ENCODE measurements at regions not wholly inside any gene's neighbourhood (a gene's known extent, or its start where the extent isn't known, plus 50 kb on each side); places are given as distances from the start of the nearest gene placed in this dataset.

DNA sequence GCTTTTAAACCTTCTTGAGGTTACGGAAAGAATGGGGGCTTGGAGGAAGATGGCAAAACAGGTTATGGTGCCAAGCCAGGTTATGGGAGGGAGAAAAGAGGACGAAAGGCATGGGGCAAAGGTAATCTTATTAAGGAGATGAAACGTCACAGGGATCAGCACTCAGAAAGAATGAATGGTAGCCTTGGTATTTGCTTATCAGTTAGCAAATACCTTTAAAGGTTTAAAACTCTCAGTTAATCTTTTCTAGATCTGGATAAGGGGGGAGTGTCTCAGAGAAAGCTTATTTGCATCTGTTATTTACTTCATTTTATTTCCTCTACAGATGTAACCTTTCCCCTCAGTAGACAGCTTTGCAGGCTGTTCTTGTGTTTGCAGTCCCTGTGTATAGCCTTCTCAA, 55.5 kb upstream of the EEF1E1 start:
- no peaks in the 10 kb centered on the region for H3K9me3 Mint-ChIP-seq (ENCODE audit: unreplicated experiment)
- H3K36me3 Mint-ChIP-seq (ENCODE audit: unreplicated experiment) = no peaks in the 10 kb centered on the region
- H3K4me3 Mint-ChIP-seq (ENCODE audit: unreplicated experiment) = no peak overlapping the region
- H3K27ac Mint-ChIP-seq (ENCODE audit: unreplicated experiment) = no peak overlapping the region
- DNase-seq (ENCODE audit: extremely low spot score, unreplicated experiment) = no peak
- H3K4me1 Mint-ChIP-seq (ENCODE audit: unreplicated experiment) = peaks cover 5% of the 10 kb centered on the region
- peaks cover 6% of the 10 kb centered on the region for H3K27me3 Mint-ChIP-seq (ENCODE audit: unreplicated experiment)
- TF ChIP-seq CTCF (IDR thresholded peaks at IDR 0.05) = no peak

DNA sequence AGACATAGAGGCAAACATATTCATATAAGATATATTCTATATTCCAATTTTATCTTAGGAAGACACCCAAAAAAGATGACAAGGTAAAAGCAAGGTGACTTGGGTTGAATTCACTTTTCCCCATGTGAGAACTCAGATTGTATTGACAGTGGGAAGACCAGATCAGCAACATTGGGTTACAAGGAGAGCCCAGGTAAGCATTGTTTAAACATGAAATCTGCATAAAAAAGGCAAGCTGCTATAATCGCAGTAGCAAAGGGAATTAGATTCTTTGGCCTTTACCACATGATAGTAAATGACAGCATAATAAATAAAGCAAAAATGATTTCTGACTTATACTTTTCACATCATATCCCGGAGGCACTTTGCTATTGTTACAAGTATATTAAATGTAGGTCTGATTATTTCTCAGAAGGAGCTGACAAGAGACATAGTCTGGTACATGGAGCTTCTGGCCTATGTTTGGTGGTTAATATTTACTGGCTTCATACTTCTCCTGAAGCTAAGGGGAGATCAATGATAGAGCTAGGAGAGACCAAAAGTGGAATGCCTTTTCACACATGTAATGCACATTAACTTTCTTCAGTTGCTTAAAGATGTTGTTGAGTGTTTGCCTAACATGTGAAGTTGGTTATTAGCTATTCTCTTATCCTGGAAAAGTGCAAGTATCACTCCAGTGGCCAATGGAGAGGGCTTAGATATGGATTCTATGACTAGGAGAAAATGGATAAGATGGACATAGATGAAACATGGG, 53.1 kb upstream of the EEF1E1 start:
- Mint-ChIP-seq H3K27me3 (ENCODE audit: unreplicated experiment) (peaks cover 15% of the 10 kb centered on the region), H3K9me3 (ENCODE audit: unreplicated experiment) (no peaks in the 10 kb centered on the region), H3K27ac (ENCODE audit: unreplicated experiment) (no peak overlapping the region), H3K4me1 (ENCODE audit: unreplicated experiment) (peaks cover 5% of the 10 kb centered on the region), H3K36me3 (ENCODE audit: unreplicated experiment) (no peaks in the 10 kb centered on the region), H3K4me3 (ENCODE audit: unreplicated experiment) (no peak overlapping the region)
- TF ChIP-seq CTCF (IDR thresholded peaks at IDR 0.05) = no peak
- no peak for DNase-seq (ENCODE audit: extremely low spot score, unreplicated experiment)

Measured in osteocyte (in vitro differentiated cells).